H1 (cell line): ENCODE measurements at regions not wholly inside any gene's neighbourhood (a gene's known extent, or its start where the extent isn't known, plus 50 kb on each side); places are given as distances from the start of the nearest gene placed in this dataset.

Source experiments
- CTCF ChIA-PET: fragments of 300-600 bp; sonication (Branson Sonifier 250); formaldehyde crosslinking; loops from one replicate; lab custom pipeline; 2021; ENCODE audit not compliant: partially characterized antibody; lab: Charles Lee
- POLR2A ChIA-PET: fragments of 300-600 bp; sonication (Branson Sonifier 250); formaldehyde crosslinking; loops from one replicate; lab custom pipeline; 2021; ENCODE audit warnings: inconsistent platforms; ENCODE audit not compliant: partially characterized antibody; lab: Charles Lee
- DNase-seq, 2 experiments: peaks; one replicate each; pipeline versions ENCODE4 v3.0.0 to v3.0.0-alpha.2; 2010 to 2022; ENCODE audit warnings: low spot score in 2 of 2, low read depth in 1 of 2, mixed read lengths in 1 of 2
- FAIRE-seq: peaks from 2 replicates; lab custom pipeline; 2011; peaks lifted over from hg19 to GRCh38; lab: Jason Lieb, UNC
- H2AFZ ChIP-seq: 2 replicates; pipeline ENCODE4 v1.8.1; 2012; ENCODE audit warnings: low read length, inconsistent platforms
- H2AK5ac ChIP-seq: 2 replicates; pipeline ENCODE4 v1.6.1; 2013; ENCODE audit warnings: low read depth, low read length
- H2BK120ac ChIP-seq: replicated peaks from 2 replicates; pipeline ENCODE3; 2013; ENCODE audit warnings: low read depth, low read length, inconsistent platforms
- H2BK12ac ChIP-seq: 2 replicates; pipeline ENCODE4 v1.6.1; 2013; ENCODE audit warnings: low read depth, low read length
- H2BK15ac ChIP-seq: 2 replicates; pipeline ENCODE4 v1.6.1; 2013; ENCODE audit warnings: low read length
- H2BK20ac ChIP-seq: 2 replicates; pipeline ENCODE4 v1.6.1; 2013; ENCODE audit warnings: low read length
- H2BK5ac ChIP-seq: 2 replicates; pipeline ENCODE4 v1.6.1; 2013; ENCODE audit warnings: low read depth, low read length
- H3K14ac ChIP-seq: 2 replicates; pipeline ENCODE4 v1.6.1; 2013; ENCODE audit warnings: inconsistent platforms; ENCODE audit not compliant: insufficient read length
- H3K18ac ChIP-seq: 2 replicates; pipeline ENCODE4 v1.6.1; 2013; ENCODE audit warnings: low read length; ENCODE audit errors: extremely low read depth
- H3K23ac ChIP-seq: 2 replicates; pipeline ENCODE4 v1.6.1; 2013; ENCODE audit warnings: inconsistent platforms; ENCODE audit not compliant: insufficient read length
- H3K23me2 ChIP-seq: 2 replicates; pipeline ENCODE4 v1.6.1; 2013; ENCODE audit warnings: low read depth, low read length
- H3K27ac ChIP-seq: 2 replicates; pipeline ENCODE4 v1.6.1; 2011; ENCODE audit warnings: low read depth, low read length, inconsistent platforms
- H3K27me3 ChIP-seq, 4 experiments: replicated peaks in 1 of 4; 1 replicate in 1 of 4; 2 replicates in 3 of 4; pipeline versions ENCODE4 v1.6.1 to v1.8.1; 2011 to 2013; ENCODE audit warnings: low read length in 3 of 4, mild to moderate bottlenecking in 3 of 4, inconsistent platforms in 2 of 4, mixed read lengths in 2 of 4, moderate library complexity in 1 of 4; ENCODE audit not compliant: control insufficient read depth in 3 of 4, insufficient read depth in 3 of 4; ENCODE audit errors: extremely low read depth in 1 of 4
- H3K36me3 ChIP-seq, 4 experiments: 2 replicates each; pipeline versions ENCODE4 v1.6.1 to v1.8.1; 2011 to 2013; ENCODE audit warnings: mild to moderate bottlenecking in 4 of 4, low read length in 3 of 4, moderate library complexity in 2 of 4, control low read depth in 1 of 4, inconsistent platforms in 1 of 4; ENCODE audit not compliant: insufficient read depth in 4 of 4, control insufficient read depth in 2 of 4
- H3K4ac ChIP-seq: replicated peaks from 2 replicates; pipeline ENCODE3; 2013; ENCODE audit warnings: low read length, low read depth, mixed read lengths, inconsistent platforms; ENCODE audit not compliant: insufficient read length
- H3K4me1 ChIP-seq, 4 experiments: replicated peaks in 1 of 4; 1 replicate in 1 of 4; 2 replicates in 3 of 4; pipeline versions ENCODE4 v1.6.1 to v1.8.1; 2011 to 2013; ENCODE audit warnings: low read length in 3 of 4, inconsistent platforms in 2 of 4, mixed read lengths in 1 of 4; ENCODE audit not compliant: insufficient read depth in 4 of 4, control insufficient read depth in 3 of 4
- H3K4me2 ChIP-seq, 2 experiments: 2 replicates each; pipeline versions ENCODE4 v1.6.1 to v1.8.1; 2011 to 2013; ENCODE audit warnings: low read depth in 2 of 2, low read length in 2 of 2, control low read depth in 1 of 2, inconsistent platforms in 1 of 2, mild to moderate bottlenecking in 1 of 2; ENCODE audit not compliant: insufficient read depth in 1 of 2
- H3K4me3 ChIP-seq, 4 experiments: fragments of 200-600, 300-600 bp in 1 of 4; sonication (generic), shearing (Covaris generic), sonication (Bioruptor Twin) in 1 of 4; 2 replicates each; pipeline versions ENCODE4 v1.5.1 to v1.8.1; 2011 to 2016; ENCODE audit warnings: low read length in 4 of 4, low read depth in 3 of 4, control low read depth in 2 of 4, inconsistent platforms in 2 of 4, mild to moderate bottlenecking in 2 of 4, mixed read lengths in 1 of 4, moderate library complexity in 1 of 4; ENCODE audit not compliant: insufficient read depth in 2 of 4; ENCODE audit errors: extremely low read depth in 1 of 4
- H3K56ac ChIP-seq: replicated peaks from 2 replicates; pipeline ENCODE3; 2013; ENCODE audit warnings: low read depth, mild to moderate bottlenecking, mixed read lengths, low read length, inconsistent platforms; ENCODE audit not compliant: insufficient read length
- H3K79me1 ChIP-seq: 2 replicates; pipeline ENCODE4 v1.6.1; 2013; ENCODE audit warnings: low read depth, low read length, control low read depth
- H3K79me2 ChIP-seq, 2 experiments: 2 replicates each; pipeline versions ENCODE4 v1.6.1 to v1.8.1; 2012 to 2013; ENCODE audit warnings: low read length in 2 of 2, mild to moderate bottlenecking in 2 of 2, inconsistent platforms in 1 of 2; ENCODE audit not compliant: insufficient read depth in 2 of 2, control insufficient read depth in 1 of 2
- H3K9ac ChIP-seq, 4 experiments: replicated peaks in 1 of 4; 1 replicate in 1 of 4; 2 replicates in 3 of 4; pipeline versions ENCODE4 v1.6.1 to v1.8.1; 2011 to 2013; ENCODE audit warnings: low read depth in 3 of 4, low read length in 3 of 4, control low read depth in 2 of 4, mild to moderate bottlenecking in 2 of 4, moderate library complexity in 2 of 4, inconsistent platforms in 1 of 4; ENCODE audit errors: extremely low read depth in 1 of 4
- H3K9me3 ChIP-seq, 2 experiments: 2 replicates each; pipeline versions ENCODE4 v1.6.1 to v1.8.1; 2012 to 2013; ENCODE audit warnings: mild to moderate bottlenecking in 2 of 2, moderate library complexity in 2 of 2, control low read depth in 1 of 2, inconsistent platforms in 1 of 2, low read depth in 1 of 2, low read length in 1 of 2, mixed read lengths in 1 of 2; ENCODE audit not compliant: insufficient read depth in 2 of 2
- H4K20me1 ChIP-seq, 2 experiments: replicated peaks in 1 of 2; 2 replicates each; pipeline versions ENCODE3 to v1.8.1; 2011 to 2013; ENCODE audit warnings: inconsistent platforms in 2 of 2, low read length in 2 of 2, mild to moderate bottlenecking in 1 of 2; ENCODE audit not compliant: insufficient read depth in 2 of 2, control insufficient read depth in 1 of 2
- H4K5ac ChIP-seq: 2 replicates; pipeline ENCODE4 v1.6.1; 2013; ENCODE audit warnings: low read length, low read depth, mixed read lengths, inconsistent platforms; ENCODE audit not compliant: insufficient read length
- H4K8ac ChIP-seq: 2 replicates; pipeline ENCODE4 v1.8.0; 2013; ENCODE audit warnings: mild to moderate bottlenecking, moderate library complexity, low read length, inconsistent platforms; ENCODE audit not compliant: insufficient read depth; ENCODE audit errors: extremely low read depth
- H4K91ac ChIP-seq: replicated peaks from 2 replicates; pipeline ENCODE3; 2013; ENCODE audit warnings: low read length, mixed read lengths, inconsistent platforms; ENCODE audit not compliant: insufficient read length
- E2F6 ChIP-seq: IDR thresholded peaks from 2 replicates; pipeline ENCODE4 v1.6.1; 2012; ENCODE audit warnings: inconsistent platforms
- EP300 ChIP-seq, 2 experiments: IDR thresholded peaks; 1 replicate in 1 of 2; 2 replicates in 1 of 2; pipeline ENCODE4 v1.6.1; 2011 to 2012; ENCODE audit warnings: low read depth in 2 of 2, low read length in 2 of 2, mild to moderate bottlenecking in 2 of 2, borderline replicate concordance in 1 of 2, inconsistent platforms in 1 of 2, moderate library complexity in 1 of 2
- JUN ChIP-seq: IDR thresholded peaks from 2 replicates; pipeline ENCODE4 v1.6.1; 2011; ENCODE audit warnings: low read depth, mild to moderate bottlenecking, improper control_type of control experiment, low read length
- JUND ChIP-seq: IDR thresholded peaks from 2 replicates; pipeline ENCODE4 v1.6.1; 2011; ENCODE audit warnings: mild to moderate bottlenecking, improper control_type of control experiment, low read length
- TEAD4 ChIP-seq: IDR thresholded peaks from 2 replicates; pipeline ENCODE4 v1.6.1; 2012; ENCODE audit warnings: low read depth, low read length, inconsistent platforms, mixed read lengths
- WGBS, 2 experiments: shearing (Covaris generic) in 1 of 2; methylation state at CpG; one replicate each; pipeline versions ENCODE4 v1.1.6 to v1.1.7; 2013 to 2015; ENCODE audit warnings: low lambda C conversion rate in 2 of 2, mixed read lengths in 2 of 2, inconsistent platforms in 1 of 2, low coverage in 1 of 2, missing lambda C conversion rate in 1 of 2; ENCODE audit not compliant: insufficient replicate concordance in 2 of 2, insufficient coverage in 1 of 2, insufficient read length in 1 of 2; ENCODE audit errors: extremely low coverage in 1 of 2, missing lambda C conversion rate in 1 of 2; 5-methylcytosine and 5-hydroxymethylcytosine counted together

GRCh38 chr18:10322435-10322834 lies 132.0 kb upstream of the APCDD1 start:
- FAIRE-seq (no peak), DNase-seq (no peak)
- Histone ChIP-seq H2BK20ac (no peak overlapping the region), H3K4ac (no peak overlapping the region), H3K4me3 (no peak overlapping the region), H3K14ac (no peak overlapping the region), H3K79me2 (no peaks in the 10 kb centered on the region), H4K20me1 (no peaks in the 10 kb centered on the region), H3K79me1 (no peaks in the 10 kb centered on the region), H2AFZ (no peak overlapping the region), H2BK12ac (no peak overlapping the region), H2BK15ac (no peak overlapping the region), H3K23me2 (no peaks in the 10 kb centered on the region), H3K27me3 (no peaks in the 10 kb centered on the region), H3K36me3 (no peaks in the 10 kb centered on the region), H3K27ac (no peak overlapping the region), H2AK5ac (no peak overlapping the region), H3K56ac (no peak overlapping the region), H2BK5ac (no peak overlapping the region), H4K91ac (no peak overlapping the region), H3K9me3 (no peaks in the 10 kb centered on the region), H3K18ac (no peak overlapping the region), H2BK120ac (no peak overlapping the region), H4K8ac (no peak overlapping the region), H4K5ac (no peak overlapping the region), H3K4me1 (peaks cover 2 to 5% (median 4%) of the 10 kb centered on the region in 4 experiments; a peak in 5 of 7 replicates), H3K23ac (no peak overlapping the region), H3K9ac (no peak overlapping the region), H3K4me2 (no peak overlapping the region)
- CTCF ChIA-PET: interaction anchor here (1.2 to 1.4 kb wide), 2 partner anchors 142 to 160 kb away, joined by 3 to 4 read pairs; no protein-coding TSS in a partner anchor
- 93% methylated on average over 2 of the region's 2 CpGs; no CpG with 5 or more reads in 1 of the 2 experiments for WGBS, 2 experiments
- POLR2A ChIA-PET: no interaction called here
- TF ChIP-seq TEAD4 (no peak), JUN (no peak), JUND (no peak), E2F6 (no peak), EP300 (IDR thresholded peaks at IDR 0.05; ENCODE audit: borderline replicate concordance in 1 of 2, low read depth in 2 of 2, low read length in 2 of 2) (no peak)
- TF ChIP-seq, all 59 proteins: peak for 0
